HCT116 (cell line): ENCODE measurements at regions not wholly inside any gene's neighbourhood (a gene's known extent, or its start where the extent isn't known, plus 50 kb on each side); places are given as distances from the start of the nearest gene placed in this dataset.

ENCODE experiments used
- ATAC-seq: fragments of 200-7000 bp; cut with Tn5 transposase; 2 replicates; pipeline ENCODE4 v1.9.1; 2020; ENCODE audit warnings: mild to moderate bottlenecking, moderate library complexity
- BruUV-seq: library from RNA; stranded (reverse); fragments of 400-500 nt; replicated peaks from 2 replicates; lab custom pipeline; 2021; lab: Mats Ljungman, UMichigan
- CTCF ChIA-PET: fragments of 300-600 bp; sonication (Branson Sonifier 250); formaldehyde crosslinking; loops from one replicate; lab custom pipeline; 2021; ENCODE audit warnings: antibody characterized with exemption; lab: Charles Lee
- POLR2A ChIA-PET: fragments of 300-600, 350-600 bp; sonication (Branson Sonifier 250); formaldehyde crosslinking; loops from one replicate; lab custom pipeline; 2021; ENCODE audit warnings: antibody characterized with exemption; lab: Charles Lee
- RAD21 ChIA-PET, 2 experiments: fragments of 300-600 bp; sonication (Branson Sonifier 250); formaldehyde crosslinking; loops; one replicate each; lab custom pipeline; 2023; ENCODE audit warnings: low total read pairs in 2 of 2; ENCODE audit not compliant: uncharacterized antibody in 2 of 2, unreplicated experiment in 2 of 2, low non-redundant PET in 1 of 2; lab: Charles Lee
- DNase-seq: peaks from one replicate; pipeline ENCODE4 v3.0.0-alpha.2; 2010; ENCODE audit warnings: low read depth, low spot score
- H2AFZ ChIP-seq: fragments of 200-600 bp; shearing (Covaris generic), sonication (generic); 2 replicates; pipeline ENCODE4 v1.6.1; 2017; ENCODE audit warnings: low read depth, mixed run types, mixed read lengths, antibody characterized with exemption, low read length; ENCODE audit not compliant: poor library complexity, severe bottlenecking
- H3K27ac ChIP-seq: 2 replicates; pipeline ENCODE4 v1.5.1; 2012; ENCODE audit warnings: low read depth, low read length
- H3K27me3 ChIP-seq: fragments of 200-600 bp; sonication (generic); 2 replicates; pipeline ENCODE4 v1.6.1; 2016; ENCODE audit warnings: mixed run types, low read length, mixed read lengths; ENCODE audit not compliant: insufficient read depth
- H3K36me3 ChIP-seq, 2 experiments: fragments of 200-500 bp in 1 of 2; fragments of 200-600 bp in 1 of 2; sonication (Bioruptor generic) in 1 of 2; sonication (generic) in 1 of 2; 2 replicates each; pipeline versions ENCODE4 v1.5.1 to v1.6.1; 2014 to 2016; ENCODE audit warnings: low read length in 2 of 2, inconsistent platforms in 1 of 2, mixed read lengths in 1 of 2, mixed run types in 1 of 2; ENCODE audit not compliant: insufficient read depth in 2 of 2, control insufficient read depth in 1 of 2
- H3K4me1 ChIP-seq, 2 experiments: fragments of 200-600 bp in 1 of 2; sonication (generic) in 1 of 2; 2 replicates each; pipeline versions ENCODE4 v1.5.1 to v1.6.1; 2012 to 2017; ENCODE audit warnings: low read length in 2 of 2, inconsistent platforms in 1 of 2, mild to moderate bottlenecking in 1 of 2, mixed read lengths in 1 of 2, mixed run types in 1 of 2, moderate library complexity in 1 of 2; ENCODE audit not compliant: insufficient read depth in 2 of 2, control insufficient read depth in 1 of 2
- H3K4me2 ChIP-seq: fragments of 200-600 bp; sonication (generic); 2 replicates; pipeline ENCODE4 v1.6.1; 2017; ENCODE audit warnings: mixed run types, low read length, mixed read lengths
- H3K4me3 ChIP-seq, 2 experiments: fragments of 200-600 bp in 1 of 2; sonication (generic) in 1 of 2; replicated peaks in 1 of 2; 2 replicates each; pipeline ENCODE4 v1.5.1; 2011 to 2016; ENCODE audit warnings: low read length in 2 of 2, control low read depth in 1 of 2, low read depth in 1 of 2, mild to moderate bottlenecking in 1 of 2, mixed read lengths in 1 of 2, mixed run types in 1 of 2
- H3K79me2 ChIP-seq: fragments of 200-600 bp; sonication (generic); 2 replicates; pipeline ENCODE4 v1.6.1; 2017; ENCODE audit warnings: mild to moderate bottlenecking, mixed run types, low read length, moderate library complexity, mixed read lengths; ENCODE audit not compliant: insufficient read depth
- H3K9ac ChIP-seq: fragments of 200-600 bp; sonication (generic); 2 replicates; pipeline ENCODE4 v1.6.1; 2016; ENCODE audit warnings: low read length, mixed read lengths
- H3K9me2 ChIP-seq: fragments of 200-600 bp; sonication (generic), shearing (Covaris generic); 2 replicates; pipeline ENCODE4 v1.6.1; 2017; ENCODE audit warnings: mixed run types, mild to moderate bottlenecking, moderate library complexity; ENCODE audit not compliant: insufficient read depth
- H3K9me3 ChIP-seq, 2 experiments: fragments of 200-500 bp in 1 of 2; fragments of 200-600 bp in 1 of 2; sonication (Bioruptor generic) in 1 of 2; sonication (generic) in 1 of 2; 2 replicates each; pipeline ENCODE4 v1.6.1; 2014 to 2017; ENCODE audit warnings: low read length in 2 of 2, mixed read lengths in 2 of 2, inconsistent platforms in 1 of 2, low read depth in 1 of 2, mild to moderate bottlenecking in 1 of 2, mixed run types in 1 of 2, moderate library complexity in 1 of 2; ENCODE audit not compliant: control insufficient read depth in 1 of 2, insufficient read depth in 1 of 2
- H4K20me1 ChIP-seq: fragments of 200-600 bp; sonication (generic), shearing (Covaris generic); 2 replicates; pipeline ENCODE4 v1.6.1; 2017; ENCODE audit warnings: mixed run types, mild to moderate bottlenecking, moderate library complexity; ENCODE audit not compliant: insufficient read depth
- CEBPB ChIP-seq: IDR thresholded peaks from 2 replicates; pipeline ENCODE4 v1.6.1; 2012; ENCODE audit warnings: low read depth
- CTCF ChIP-seq, 3 experiments: fragments of 200-600 bp in 1 of 3; sonication (generic) in 1 of 3; IDR thresholded peaks in 2 of 3; conservative IDR thresholded peaks in 1 of 3; 2 replicates each; pipeline ENCODE4 v1.5.1; 2012 to 2017; ENCODE audit warnings: low read depth in 2 of 3, low read length in 2 of 3, antibody characterized with exemption in 1 of 3, borderline replicate concordance in 1 of 3, control low read depth in 1 of 3, mild to moderate bottlenecking in 1 of 3, mixed read lengths in 1 of 3, mixed run types in 1 of 3, moderate library complexity in 1 of 3; ENCODE audit not compliant: insufficient read depth in 1 of 3
- EGR1 ChIP-seq: IDR thresholded peaks from 2 replicates; pipeline ENCODE4 v1.6.1; 2012; ENCODE audit warnings: low read depth
- ELF1 ChIP-seq: IDR thresholded peaks from 2 replicates; pipeline ENCODE4 v1.6.1; 2012; ENCODE audit warnings: low read depth, borderline replicate concordance
- EZH2phosphoT487 ChIP-seq: fragments of 200-600 bp; IDR thresholded peaks from 2 replicates; pipeline ENCODE4 v1.6.1; 2018; ENCODE audit warnings: antibody characterized with exemption, borderline replicate concordance
- FOSL1 ChIP-seq: IDR thresholded peaks from 2 replicates; pipeline ENCODE4 v1.6.1; 2012; ENCODE audit warnings: low read depth
- JUND ChIP-seq: IDR thresholded peaks from 2 replicates; pipeline ENCODE4 v1.6.1; 2012
- MAX ChIP-seq: IDR thresholded peaks from 2 replicates; pipeline ENCODE4 v1.6.1; 2012
- POLR2A ChIP-seq: IDR thresholded peaks from 2 replicates; pipeline ENCODE4 v1.7.0; 2011; ENCODE audit warnings: borderline replicate concordance; ENCODE audit not compliant: insufficient read depth, insufficient read length; ENCODE audit errors: extremely low read depth
- POLR2AphosphoS5 ChIP-seq: IDR thresholded peaks from 2 replicates; pipeline ENCODE4 v1.6.1; 2011; ENCODE audit warnings: mild to moderate bottlenecking, low read depth, low read length, moderate library complexity
- RAD21 ChIP-seq: IDR thresholded peaks from 2 replicates; pipeline ENCODE4 v1.6.1; 2012; ENCODE audit warnings: low read depth, mild to moderate bottlenecking
- REST ChIP-seq: IDR thresholded peaks from 2 replicates; pipeline ENCODE4 v1.6.1; 2012; ENCODE audit warnings: low read depth
- SIN3A ChIP-seq: IDR thresholded peaks from 2 replicates; pipeline ENCODE4 v1.6.1; 2012; ENCODE audit warnings: low read depth
- SP1 ChIP-seq: IDR thresholded peaks from 2 replicates; pipeline ENCODE4 v1.6.1; 2012; ENCODE audit warnings: low read depth
- TCF7L2 ChIP-seq: IDR thresholded peaks from 2 replicates; pipeline ENCODE4 v1.7.0; 2011; ENCODE audit warnings: borderline replicate concordance, inconsistent platforms; ENCODE audit not compliant: insufficient read depth, insufficient read length; ENCODE audit errors: extremely low read depth
- YY1 ChIP-seq: IDR thresholded peaks from 2 replicates; pipeline ENCODE4 v1.6.1; 2011; ENCODE audit warnings: low read length, low read depth, moderate library complexity, mild to moderate bottlenecking; ENCODE audit not compliant: insufficient replicate concordance; ENCODE audit errors: extremely low read depth
- ZBTB33 ChIP-seq: IDR thresholded peaks from 2 replicates; pipeline ENCODE4 v1.6.1; 2011; ENCODE audit warnings: mild to moderate bottlenecking, low read length, moderate library complexity; ENCODE audit not compliant: insufficient replicate concordance; ENCODE audit errors: extremely low read depth
- ZFX ChIP-seq: fragments of 450-650 bp; IDR thresholded peaks from 2 replicates; pipeline ENCODE4 v1.6.1; 2017
- ZNF274 ChIP-seq: fragments of 200-500 bp; sonication (Bioruptor generic); IDR thresholded peaks from 2 replicates; pipeline ENCODE4 v1.6.1; 2014; ENCODE audit warnings: mild to moderate bottlenecking, low read depth, low read length, inconsistent platforms
- intact Hi-C: fragments of 100-400 bp; cut with micrococcal nuclease; formaldehyde crosslinking; loops from 2 replicates; pipeline ENCODE4 v1.10.0; 2022

- TF ChIP-seq POLR2A: no peak
- TF ChIP-seq POLR2AphosphoS5: no peak
- no peak for TF ChIP-seq EGR1
- no peak for TF ChIP-seq MAX
- TF ChIP-seq ZNF274: no peak
- no peak for TF ChIP-seq JUND
- no peak for TF ChIP-seq ELF1
- no peak for TF ChIP-seq CEBPB
- TF ChIP-seq ZFX: no peak
- no peak for TF ChIP-seq RAD21
- TF ChIP-seq FOSL1: no peak
- TF ChIP-seq TCF7L2: no peak
- TF ChIP-seq REST: no peak
- TF ChIP-seq YY1: no peak
- TF ChIP-seq CTCF (IDR thresholded peaks at IDR 0.05 in 2 of 3, conservative IDR thresholded peaks at IDR 0.05 in 1 of 3; ENCODE audit: borderline replicate concordance in 1 of 3, insufficient read depth in 1 of 3, low read depth in 2 of 3, low read length in 2 of 3): no peak
- no peak for TF ChIP-seq SIN3A
- TF ChIP-seq ZBTB33: no peak
- no peak for TF ChIP-seq SP1
- TF ChIP-seq EZH2phosphoT487: no peak
- no peaks in the 10 kb centered on the region for H3K36me3 ChIP-seq
- BruUV-seq: no TSS peak
- no peak overlapping the region for H2AFZ ChIP-seq
- H3K9ac ChIP-seq: no peak overlapping the region
- intact Hi-C loops: no loop called here
- H3K9me3 ChIP-seq: no peaks in the 10 kb centered on the region
- no peaks in the 10 kb centered on the region for H3K4me1 ChIP-seq
- RAD21 ChIA-PET: no interaction called here
- no peaks in the 10 kb centered on the region for H3K9me2 ChIP-seq
- H3K4me2 ChIP-seq: no peak overlapping the region
- no peaks in the 10 kb centered on the region for H4K20me1 ChIP-seq
- no peaks in the 10 kb centered on the region for H3K79me2 ChIP-seq
- POLR2A ChIA-PET: no interaction called here
- no peak overlapping the region for H3K4me3 ChIP-seq
- H3K27me3 ChIP-seq: no peaks in the 10 kb centered on the region
- H3K27ac ChIP-seq: no peak overlapping the region
- CTCF ChIA-PET: no interaction called here
- ATAC-seq: no peak
- no peak for DNase-seq
Observed at GRCh38 chr5:77935506-77936364, 159.6 kb upstream of the TBCA start.
